ENCODE measurements at regions not wholly inside any gene's neighbourhood (a gene's known extent, or its start where the extent isn't known, plus 50 kb on each side); places are given as distances from the start of the nearest gene placed in this dataset.

GRCh38 chr9:1957856-1958255 lies 57.3 kb upstream of the SMARCA2 start:
- TF ChIP-seq CTCF (IDR thresholded peaks at IDR 0.05; ENCODE audit: extremely low read depth in 1 of 2, insufficient read depth in 1 of 2, low read depth in 1 of 2, low read length in 2 of 2) (no peak), POLR2A (IDR thresholded peaks at IDR 0.05; ENCODE audit: low read depth, low read length) (no peak), MAX (IDR thresholded peaks at IDR 0.05; ENCODE audit: insufficient read depth, insufficient read length) (no peak), EZH2 (IDR thresholded peaks at IDR 0.05; ENCODE audit: borderline replicate concordance, low read depth, low read length, severe bottlenecking) (no peak), FOS (IDR thresholded peaks at IDR 0.05; ENCODE audit: borderline replicate concordance, insufficient read depth, low read length) (no peak), POLR2AphosphoS5 (IDR thresholded peaks at IDR 0.05; ENCODE audit: insufficient read depth, low read depth, low read length) (no peak), JUN (IDR thresholded peaks at IDR 0.05; ENCODE audit: borderline replicate concordance, insufficient read depth, insufficient read length, low read depth) (no peak), MYC (IDR thresholded peaks at IDR 0.05; ENCODE audit: low read depth, low read length) (no peak), GATA2 (IDR thresholded peaks at IDR 0.05; ENCODE audit: insufficient read depth, insufficient read length, low read depth, low read length) (no peak)

Measured in endothelial cell of umbilical vein (primary cell).